GM18861 (cell line): ENCODE measurements at regions not wholly inside any gene's neighbourhood (a gene's known extent, or its start where the extent isn't known, plus 50 kb on each side); places are given as distances from the start of the nearest gene placed in this dataset.
"Not testable (repeated sequence)": the region's sequence is repeated elsewhere in the genome, so short reads cannot be mapped to it uniquely, and the experiment has no call there.

Source experiments
- ATAC-seq: cut with Tn5 transposase; IDR thresholded peaks from one replicate; pipeline ENCODE4 v1.9.1; 2021; ENCODE audit not compliant: unreplicated experiment

DNA sequence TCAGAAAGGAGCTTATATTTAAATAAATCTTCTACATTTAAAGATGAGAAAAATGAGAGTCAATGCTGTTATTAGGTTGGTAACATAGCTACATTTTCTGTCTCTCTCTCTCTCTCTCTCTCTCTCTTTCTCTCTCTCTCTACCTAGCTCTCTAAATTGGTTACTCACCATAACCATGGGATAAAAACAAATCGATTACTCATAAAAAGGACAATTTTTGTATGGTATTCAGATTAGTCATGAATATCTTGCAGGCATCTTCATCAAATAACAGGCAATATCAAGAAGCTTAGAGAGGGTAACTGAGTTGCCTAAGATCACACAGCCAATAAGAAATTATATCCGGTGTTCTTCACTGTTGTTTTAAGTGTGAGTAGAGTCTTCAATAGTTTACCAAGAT, 81.8 kb upstream of the ALCAM start:
- no peak for ATAC-seq

DNA sequence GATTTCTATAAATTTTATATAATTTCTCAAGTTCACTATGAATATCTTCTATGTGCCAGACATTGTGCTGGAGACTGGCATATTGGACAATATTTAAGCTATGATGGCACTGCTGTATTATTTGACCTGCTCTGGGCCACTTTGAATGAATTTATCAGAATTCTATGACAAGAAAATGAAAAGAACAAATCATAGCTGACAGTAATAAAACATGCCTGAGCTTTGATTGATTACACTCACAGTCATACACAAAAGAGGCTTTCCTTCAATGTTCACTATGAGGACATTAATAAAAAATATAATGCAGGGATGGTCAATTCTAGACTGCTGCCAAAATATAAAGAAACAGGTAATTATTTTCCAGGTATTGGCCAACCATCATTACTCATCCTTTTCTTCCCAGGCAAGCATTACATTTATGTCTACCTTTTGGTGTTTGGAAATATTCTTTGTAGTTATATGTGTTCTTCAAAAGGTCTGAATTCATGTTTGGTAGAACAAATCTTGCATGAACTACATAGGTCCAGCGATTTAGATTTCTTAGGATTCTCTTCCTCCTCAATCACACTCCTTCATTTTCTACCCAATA, 81.0 kb upstream of the ALCAM start:
- ATAC-seq, result no peak

DNA sequence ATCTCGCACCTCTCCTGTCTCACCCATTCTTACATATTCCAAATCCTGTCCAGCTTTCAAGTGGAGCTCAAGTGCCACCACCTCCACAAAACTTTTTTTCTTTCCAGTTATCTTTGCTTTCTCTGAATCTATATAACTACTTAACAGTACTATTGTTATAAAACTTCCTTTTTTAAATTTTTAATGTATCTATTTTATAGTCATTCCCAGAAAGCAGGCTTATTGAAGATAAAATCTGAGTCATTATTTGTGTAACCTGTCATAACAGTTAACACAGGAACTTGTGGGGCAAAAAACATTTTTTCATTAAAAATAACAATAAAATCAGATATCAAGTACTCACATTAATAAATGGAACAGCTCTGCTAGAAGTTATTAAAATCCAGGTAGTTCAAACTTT, 73.3 kb upstream of the ALCAM start:
- ATAC-seq, result no peak

DNA sequence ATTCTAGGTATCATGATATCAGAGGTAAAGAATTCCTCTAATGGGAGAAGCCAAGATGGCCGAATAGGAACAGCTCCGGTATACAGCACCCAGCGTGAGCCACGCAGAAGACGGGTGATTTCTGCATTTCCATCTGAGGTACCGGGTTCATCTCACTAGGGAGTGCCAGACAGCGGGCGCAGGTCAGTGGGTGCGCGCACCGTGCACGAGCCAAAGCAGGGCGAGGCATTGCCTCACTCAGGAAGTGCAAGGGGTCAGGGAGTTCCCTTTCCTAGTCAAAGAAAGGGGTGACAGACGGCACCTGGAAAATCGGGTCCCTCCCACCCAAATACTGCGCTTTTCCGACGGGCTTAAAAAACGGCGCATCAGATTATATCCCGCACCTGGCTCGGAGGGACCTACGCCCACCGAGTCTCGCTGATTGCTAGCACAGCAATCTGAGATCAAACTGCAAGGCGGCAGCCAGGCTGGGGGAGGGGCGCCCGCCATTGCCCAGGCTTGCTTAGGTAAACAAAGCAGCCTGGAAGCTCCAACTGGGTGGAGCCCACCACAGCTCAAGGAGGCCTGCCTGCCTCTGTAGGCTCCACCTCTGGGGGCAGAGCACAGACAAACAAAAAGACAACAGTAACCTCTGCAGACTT, 70.4 kb upstream of the ALCAM start:
- not testable (repeated sequence) for ATAC-seq

DNA sequence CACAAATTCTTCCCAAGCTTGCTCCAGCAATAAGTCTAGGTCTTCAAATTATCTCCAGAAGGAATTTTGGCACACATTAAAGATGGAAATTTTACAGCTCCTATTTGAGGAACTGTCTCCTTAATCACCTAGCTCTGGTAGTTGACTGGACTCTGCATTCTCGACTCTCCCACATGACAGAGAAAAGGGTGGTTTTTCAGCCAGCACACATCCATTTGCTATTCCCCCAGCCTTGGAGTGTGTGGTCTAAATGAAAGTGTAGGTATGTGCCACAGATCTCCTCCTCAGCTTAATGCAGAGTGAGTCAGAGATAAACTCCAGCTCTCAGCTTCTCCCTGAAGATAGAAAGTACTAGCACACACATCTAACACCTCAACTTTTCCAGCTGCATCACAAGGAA, 62.2 kb upstream of the ALCAM start:
- no peak for ATAC-seq

DNA sequence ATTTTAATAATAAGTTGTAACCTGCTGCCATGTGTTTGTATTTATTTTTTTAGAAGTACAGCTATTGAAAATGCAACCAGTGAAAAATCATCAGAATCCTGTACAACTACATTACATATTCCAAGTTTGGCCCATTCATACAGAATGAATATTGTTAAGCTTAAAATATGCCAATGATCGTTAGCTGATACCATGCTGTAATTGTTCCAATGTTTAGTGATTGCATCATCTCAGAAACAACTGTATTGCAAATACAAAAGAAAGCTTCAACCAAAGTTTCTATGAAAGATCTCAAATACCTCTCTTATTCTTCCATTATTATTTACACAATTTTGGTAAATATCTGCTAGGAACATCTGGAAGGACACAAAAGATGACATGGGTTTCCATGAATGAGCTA, 51.6 kb upstream of the ALCAM start:
- ATAC-seq, result no peak

DNA sequence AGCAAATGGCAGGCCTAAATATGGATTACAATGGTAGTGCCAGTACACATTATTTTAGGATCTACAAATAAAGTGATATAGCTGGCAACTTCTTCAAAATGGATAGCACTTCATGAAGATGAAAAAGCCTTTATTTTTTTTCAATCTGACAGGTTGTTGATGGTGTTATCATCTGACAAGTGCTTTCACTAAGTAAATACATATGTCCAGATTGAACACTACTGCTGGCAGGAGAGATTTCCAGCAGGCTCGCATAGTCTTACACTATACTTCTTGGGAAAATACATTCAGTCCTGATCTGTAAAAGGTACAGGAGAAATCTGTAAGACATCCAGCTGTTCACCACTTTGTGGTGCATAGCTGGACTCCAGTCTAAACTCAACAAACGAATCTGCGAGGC, 50.9 kb upstream of the ALCAM start:
- ATAC-seq, result no peak

DNA sequence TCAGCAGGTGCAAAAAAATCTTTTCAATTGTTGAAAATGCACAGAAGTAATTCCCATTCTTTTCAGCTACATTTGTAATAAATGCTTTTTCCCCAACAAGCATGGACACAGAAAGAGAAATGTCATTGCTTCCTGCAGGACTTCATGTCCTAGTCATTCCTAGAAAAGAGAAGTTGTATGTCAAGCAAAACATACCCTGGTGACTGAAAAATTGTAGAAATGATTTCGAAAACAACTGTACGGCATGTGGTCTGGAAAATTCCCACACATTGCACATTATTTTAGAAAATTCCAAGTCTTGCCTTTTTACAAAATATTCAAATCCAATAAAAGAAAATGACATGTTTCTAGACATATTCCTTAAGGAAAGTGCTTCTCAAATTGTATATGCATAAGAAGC, 50.4 kb upstream of the ALCAM start:
- no peak for ATAC-seq
